Thyroid gland (tissue), 4 donors: ENCODE measurements at regions not wholly inside any gene's neighbourhood (a gene's known extent, or its start where the extent isn't known, plus 50 kb on each side); places are given as distances from the start of the nearest gene placed in this dataset.

Experiments
- CTCF ChIP-seq, 6 experiments: fragments of 200-600 bp in 3 of 6; fragments of 450-650 bp in 3 of 6; sonication (generic) in 3 of 6; IDR thresholded peaks; one replicate each; pipeline ENCODE4 v1.5.1; 2016 to 2019; ENCODE audit warnings: antibody characterized with exemption in 6 of 6, mild to moderate bottlenecking in 2 of 6, inconsistent platforms in 1 of 6, moderate library complexity in 1 of 6
- POLR2A ChIP-seq, 2 donors: fragments of 450-650 bp; IDR thresholded peaks; one replicate each; pipeline ENCODE4 v1.6.1; 2017; ENCODE audit warnings: antibody characterized with exemption in 2 of 2, mild to moderate bottlenecking in 2 of 2, moderate library complexity in 1 of 2

GRCh38 chrX:130984782-130985181 lies 73.4 kb upstream of the ARHGAP36 start:
- TF ChIP-seq CTCF (IDR thresholded peaks at IDR 0.05) (no peak), POLR2A (IDR thresholded peaks at IDR 0.05) (no peak)
